GM12878 (cell line): ENCODE measurements at regions not wholly inside any gene's neighbourhood (a gene's known extent, or its start where the extent isn't known, plus 50 kb on each side); places are given as distances from the start of the nearest gene placed in this dataset.

Experiments
- ATAC-seq: fragments of 200-7000 bp; cut with Tn5 transposase; 3 replicates; pipeline ENCODE4 v1.9.1; 2020; ENCODE audit warnings: mild to moderate bottlenecking, moderate library complexity
- BruUV-seq: library from RNA; stranded (reverse); fragments of 400-500 nt; replicated peaks from 2 replicates; lab custom pipeline; 2021; lab: Mats Ljungman, UMichigan
- CTCF ChIA-PET: fragments of 300-600 bp; sonication (Branson Sonifier 250); formaldehyde crosslinking; extraction: SDS; loops from one replicate; lab custom pipeline; 2021; ENCODE audit warnings: inconsistent platforms; lab: Yijun Ruan, JAX
- POLR2A ChIA-PET: fragments of 350-600 bp; formaldehyde crosslinking; extraction: SDS; loops from one replicate; lab custom pipeline; 2021; ENCODE audit warnings: inconsistent platforms; lab: Charles Lee
- RAD21 ChIA-PET: fragments of 300-600 bp; sonication (Branson Sonifier 250); formaldehyde crosslinking; loops from one replicate; lab custom pipeline; 2023; ENCODE audit warnings: antibody characterized with exemption; ENCODE audit not compliant: unreplicated experiment; lab: Charles Lee
- SMC1A ChIA-PET: fragments of 300-600 bp; sonication (Branson Sonifier 250); formaldehyde crosslinking; loops from one replicate; lab custom pipeline; 2023; ENCODE audit not compliant: unreplicated experiment, uncharacterized antibody; lab: Charles Lee
- DNase-seq: peaks from one replicate; pipeline ENCODE4 v3.0.0-alpha.2; 2011; ENCODE audit warnings: low read depth, low spot score
- FAIRE-seq: peaks from 3 replicates; lab custom pipeline; 2011; peaks lifted over from hg19 to GRCh38; lab: Jason Lieb, UNC
- H2AFZ ChIP-seq: 2 replicates; pipeline ENCODE4 v1.6.0; 2011; ENCODE audit warnings: low read depth, low read length, control low read depth; ENCODE audit not compliant: control insufficient read depth
- H3K27ac ChIP-seq: 2 replicates; pipeline ENCODE4 v1.5.1; 2011; ENCODE audit warnings: control low read depth; ENCODE audit not compliant: control insufficient read depth, insufficient read depth
- H3K27me3 ChIP-seq, 2 experiments: replicated peaks in 1 of 2; 2 replicates each; pipeline versions ENCODE4 v1.6.0 to v1.6.1; 2011; ENCODE audit warnings: low read length in 1 of 2; ENCODE audit not compliant: control insufficient read depth in 2 of 2, insufficient read depth in 2 of 2
- H3K36me3 ChIP-seq, 2 experiments: 2 replicates each; pipeline ENCODE4 v1.5.1; 2011; ENCODE audit warnings: low read length in 1 of 2; ENCODE audit not compliant: control insufficient read depth in 2 of 2, insufficient read depth in 2 of 2
- H3K4me1 ChIP-seq: 2 replicates; pipeline ENCODE4 v1.6.1; 2011; ENCODE audit warnings: mild to moderate bottlenecking, low read length, moderate library complexity, mixed read lengths; ENCODE audit not compliant: control insufficient read depth, insufficient read depth
- H3K4me2 ChIP-seq: 2 replicates; pipeline ENCODE4 v1.6.0; 2011; ENCODE audit warnings: control low read depth; ENCODE audit not compliant: control insufficient read depth, insufficient read depth
- H3K4me3 ChIP-seq: fragments of 200-600 bp; sonication (generic); 2 replicates; pipeline ENCODE4 v1.5.1; 2016
- H3K79me2 ChIP-seq: 2 replicates; pipeline ENCODE4 v1.6.0; 2011; ENCODE audit warnings: low read length; ENCODE audit not compliant: control insufficient read depth, insufficient read depth
- H3K9ac ChIP-seq: 2 replicates; pipeline ENCODE4 v1.8.0; 2011; ENCODE audit warnings: low read length, control low read depth, mixed read lengths; ENCODE audit not compliant: control insufficient read depth, insufficient read depth
- H3K9me3 ChIP-seq: replicated peaks from 3 replicates; pipeline ENCODE4 v1.5.1; 2011; ENCODE audit warnings: mild to moderate bottlenecking, low read length; ENCODE audit not compliant: control insufficient read depth, insufficient read depth
- H4K20me1 ChIP-seq: 2 replicates; pipeline ENCODE4 v1.6.0; 2011; ENCODE audit not compliant: control insufficient read depth, insufficient read depth
- ASH2L ChIP-seq: fragments of 300-600, 200-600 bp; sonication (generic); IDR thresholded peaks from 2 replicates; pipeline ENCODE4 v1.6.1; 2017; ENCODE audit warnings: low read depth, mild to moderate bottlenecking, borderline replicate concordance
- CREM ChIP-seq: IDR thresholded peaks from 2 replicates; pipeline ENCODE4 v1.6.1; 2014; ENCODE audit warnings: antibody characterized with exemption, low read depth
- CUX1 ChIP-seq: IDR thresholded peaks from 2 replicates; pipeline ENCODE4 v1.6.1; 2012; ENCODE audit warnings: improper control_type of control experiment, low read depth, low read length; ENCODE audit not compliant: insufficient replicate concordance
- GATAD2B ChIP-seq: fragments of 450-650 bp; conservative IDR thresholded peaks from 2 replicates; pipeline ENCODE4 v1.6.1; 2017; ENCODE audit warnings: low read depth, mild to moderate bottlenecking, moderate library complexity
- KAT2A ChIP-seq: conservative IDR thresholded peaks from 2 replicates; pipeline ENCODE4 v1.6.1; 2011; ENCODE audit warnings: low read depth, low read length; ENCODE audit not compliant: control insufficient read depth
- NKRF ChIP-seq: fragments of 450-650 bp; conservative IDR thresholded peaks from 2 replicates; pipeline ENCODE4 v1.6.1; 2017; ENCODE audit warnings: mild to moderate bottlenecking, moderate library complexity
- NR2F1 ChIP-seq: fragments of 450-650 bp; conservative IDR thresholded peaks from 2 replicates; pipeline ENCODE4 v1.6.1; 2017; ENCODE audit warnings: mild to moderate bottlenecking
- RFX5 ChIP-seq: IDR thresholded peaks from 2 replicates; pipeline ENCODE4 v1.6.1; 2011; ENCODE audit warnings: low read depth, low read length, improper control_type of control experiment
- TAF1 ChIP-seq: IDR thresholded peaks from 2 replicates; pipeline ENCODE4 v1.6.1; 2011; ENCODE audit warnings: mild to moderate bottlenecking, low read depth, low read length, borderline replicate concordance
- TCF12 ChIP-seq: IDR thresholded peaks from 2 replicates; pipeline ENCODE4 v1.6.1; 2011; ENCODE audit warnings: low read depth, mild to moderate bottlenecking, low read length
- WGBS: methylation state at CpG from one replicate; pipeline ENCODE4 v1.1.6; 2016; ENCODE audit warnings: low lambda C conversion rate; ENCODE audit not compliant: insufficient replicate concordance, insufficient coverage; ENCODE audit errors: missing lambda C conversion rate; 5-methylcytosine and 5-hydroxymethylcytosine counted together
- in situ Hi-C: fragments of 300-500 bp; cut with MboI; formaldehyde crosslinking; loops from 9 replicates; pipeline ENCODE4 v1.14.3; 2018; ENCODE audit warnings: mixed read lengths
- intact Hi-C: fragments of 100-400 bp; cut with micrococcal nuclease; formaldehyde crosslinking; loops from one replicate; pipeline ENCODE4 v1.14.2; 2022; ENCODE audit not compliant: unreplicated experiment

GRCh38 chrX:20585782-20586181, 319.1 kb upstream of the RPS6KA3 start:
- TF ChIP-seq TCF12 (no peak), RFX5 (no peak), ASH2L (no peak), TAF1 (no peak), KAT2A (no peak), GATAD2B (no peak), NR2F1 (no peak), CREM (no peak), NKRF (no peak), CUX1 (no peak)
- H2AFZ ChIP-seq: no peak overlapping the region
- ChIA-PET SMC1A (no interaction called here), RAD21 (no interaction called here), POLR2A (no interaction called here), CTCF (no interaction called here)
- H3K9ac ChIP-seq: no peak overlapping the region
- ATAC-seq (no peak), DNase-seq (no peak), FAIRE-seq (no peak)
- BruUV-seq: no TSS peak
- intact Hi-C loops (no loop called here), in situ Hi-C loops (no loop called here)
- H3K4me2 ChIP-seq: no peak overlapping the region
- 8% methylated on average over 2 of the region's 2 CpGs for WGBS
- H3K4me1 ChIP-seq: no peaks in the 10 kb centered on the region
- H3K79me2 ChIP-seq: no peaks in the 10 kb centered on the region
- H3K27me3 ChIP-seq: no peaks in the 10 kb centered on the region
- H3K27ac ChIP-seq: no peak overlapping the region
- H3K9me3 ChIP-seq: no peaks in the 10 kb centered on the region
- H4K20me1 ChIP-seq: no peaks in the 10 kb centered on the region
- H3K36me3 ChIP-seq: no peaks in the 10 kb centered on the region
- H3K4me3 ChIP-seq: no peak overlapping the region
